PC-9 (cell line): ENCODE measurements at regions not wholly inside any gene's neighbourhood (a gene's known extent, or its start where the extent isn't known, plus 50 kb on each side); places are given as distances from the start of the nearest gene placed in this dataset.

Source experiments
- BruUV-seq: library from RNA; stranded (reverse); fragments of 400-500 nt; replicated peaks from 2 replicates; lab custom pipeline; 2021; lab: Mats Ljungman, UMichigan
- CTCF ChIA-PET: fragments of 300-600 bp; sonication (Branson Sonifier 250); formaldehyde crosslinking; loops from one replicate; lab custom pipeline; 2022; ENCODE audit warnings: antibody characterized with exemption; lab: Charles Lee
- POLR2A ChIA-PET: fragments of 300-600 bp; sonication (Branson Sonifier 250); formaldehyde crosslinking; loops from one replicate; lab custom pipeline; 2022; ENCODE audit warnings: antibody characterized with exemption; ENCODE audit not compliant: unreplicated experiment; lab: Charles Lee
- DNase-seq, 2 experiments: peaks; one replicate each; pipeline versions ENCODE4 v3.0.0 to v3.0.0-alpha.2; 2015 to 2022; ENCODE audit warnings: mixed read lengths in 1 of 2
- H2AFZ ChIP-seq: fragments of 200-600 bp; sonication (generic); 2 replicates; pipeline ENCODE4 v1.8.1; 2017; ENCODE audit warnings: antibody characterized with exemption
- H3F3A ChIP-seq: fragments of 200-600 bp; sonication (generic); 2 replicates; pipeline ENCODE4 v1.8.1; 2017; ENCODE audit warnings: antibody characterized with exemption, mild to moderate bottlenecking, low read depth; ENCODE audit not compliant: insufficient read depth
- H3K27ac ChIP-seq: fragments of 200-600 bp; sonication (generic); 2 replicates; pipeline ENCODE4 v1.6.1; 2016; ENCODE audit warnings: mixed run types
- H3K27me3 ChIP-seq: fragments of 200-600 bp; sonication (generic); 2 replicates; pipeline ENCODE4 v1.6.1; 2016; ENCODE audit warnings: low read depth, mixed run types; ENCODE audit not compliant: insufficient read depth
- H3K36me3 ChIP-seq: fragments of 200-600 bp; sonication (generic); 2 replicates; pipeline ENCODE4 v1.6.1; 2016; ENCODE audit warnings: low read depth, mixed run types
- H3K4me1 ChIP-seq: fragments of 200-600 bp; sonication (generic); replicated peaks from 2 replicates; pipeline ENCODE4 v1.6.1; 2016; ENCODE audit warnings: mixed run types; ENCODE audit not compliant: insufficient read depth
- H3K4me2 ChIP-seq: fragments of 200-600 bp; sonication (generic); 2 replicates; pipeline ENCODE4 v1.6.1; 2017; ENCODE audit warnings: mixed run types
- H3K4me3 ChIP-seq: fragments of 200-600 bp; sonication (generic); 2 replicates; pipeline ENCODE4 v1.6.1; 2016; ENCODE audit warnings: mixed run types
- H3K79me2 ChIP-seq: fragments of 200-600 bp; sonication (generic); 2 replicates; pipeline ENCODE4 v1.6.1; 2017; ENCODE audit warnings: low read depth, mixed run types
- H3K9me2 ChIP-seq: fragments of 200-600 bp; sonication (generic); 2 replicates; pipeline ENCODE4 v1.8.1; 2017; ENCODE audit warnings: mild to moderate bottlenecking; ENCODE audit not compliant: insufficient read depth
- H3K9me3 ChIP-seq: fragments of 200-600 bp; sonication (generic); 2 replicates; pipeline ENCODE4 v1.8.1; 2016; ENCODE audit warnings: low read depth; ENCODE audit not compliant: insufficient read depth
- H4K20me1 ChIP-seq: fragments of 200-600 bp; sonication (generic); 2 replicates; pipeline ENCODE4 v1.8.1; 2017; ENCODE audit not compliant: insufficient read depth
- CTCF ChIP-seq: fragments of 200-600 bp; sonication (generic); conservative IDR thresholded peaks from 2 replicates; pipeline ENCODE4 v1.6.1; 2017; ENCODE audit warnings: mixed run types, antibody characterized with exemption, mild to moderate bottlenecking, moderate library complexity
- EZH2 ChIP-seq: fragments of 200-600 bp; sonication (generic); IDR thresholded peaks from 2 replicates; pipeline ENCODE4 v1.8.0; 2017; ENCODE audit warnings: antibody characterized with exemption, low read depth
- intact Hi-C: fragments of 100-400 bp; cut with micrococcal nuclease; formaldehyde crosslinking; loops from one replicate; pipeline ENCODE4 v1.10.0; 2022; ENCODE audit not compliant: unreplicated experiment

GRCh38 chr6:15981956-15982355 is 146.9 kb upstream of the MYLIP start:
- Histone ChIP-seq H2AFZ (no peak overlapping the region), H3F3A (no peaks in the 10 kb centered on the region), H3K9me2 (no peaks in the 10 kb centered on the region), H3K9me3 (no peaks in the 10 kb centered on the region), H4K20me1 (no peaks in the 10 kb centered on the region), H3K27ac (no peak overlapping the region), H3K4me1 (no peaks in the 10 kb centered on the region), H3K4me3 (no peak overlapping the region), H3K27me3 (peaks cover 37% of the 10 kb centered on the region), H3K36me3 (no peaks in the 10 kb centered on the region), H3K4me2 (no peak overlapping the region), H3K79me2 (no peaks in the 10 kb centered on the region)
- intact Hi-C loops = no loop called here
- ChIA-PET POLR2A (no interaction called here), CTCF (no interaction called here)
- TF ChIP-seq EZH2 = no peak
- no peak for TF ChIP-seq CTCF
- DNase-seq = no peak
- BruUV-seq = no TSS peak

GRCh38 chr6:15980801-15981200 is 148.1 kb upstream of the MYLIP start:
- BruUV-seq = no TSS peak
- CTCF ChIA-PET = no interaction called here
- peaks cover 37% of the 10 kb centered on the region for H3K27me3 ChIP-seq
- POLR2A ChIA-PET = no interaction called here
- H3K36me3 ChIP-seq = no peaks in the 10 kb centered on the region
- no peak overlapping the region for H3K4me3 ChIP-seq
- no peaks in the 10 kb centered on the region for H3K4me1 ChIP-seq
- H3K27ac ChIP-seq = no peak overlapping the region
- no peaks in the 10 kb centered on the region for H3K79me2 ChIP-seq
- no peaks in the 10 kb centered on the region for H3K9me3 ChIP-seq
- H2AFZ ChIP-seq = no peak overlapping the region
- DNase-seq = no peak
- H3F3A ChIP-seq = no peaks in the 10 kb centered on the region
- no peaks in the 10 kb centered on the region for H3K9me2 ChIP-seq
- intact Hi-C loops = no loop called here
- H3K4me2 ChIP-seq = no peak overlapping the region
- no peaks in the 10 kb centered on the region for H4K20me1 ChIP-seq
- TF ChIP-seq EZH2 (no peak), CTCF (no peak)

GRCh38 chr6:15978426-15978825 is 150.5 kb upstream of the MYLIP start:
- no peak overlapping the region for H3K4me3 ChIP-seq
- H3K79me2 ChIP-seq = no peaks in the 10 kb centered on the region
- H3K4me2 ChIP-seq = no peak overlapping the region
- BruUV-seq = no TSS peak
- no peaks in the 10 kb centered on the region for H3K4me1 ChIP-seq
- no peak for DNase-seq
- no peak overlapping the region for H3K27ac ChIP-seq
- ChIA-PET POLR2A (no interaction called here), CTCF (no interaction called here)
- no peaks in the 10 kb centered on the region for H3K36me3 ChIP-seq
- H3K9me3 ChIP-seq = no peaks in the 10 kb centered on the region
- intact Hi-C loops = no loop called here
- H2AFZ ChIP-seq = no peak overlapping the region
- H3F3A ChIP-seq = no peaks in the 10 kb centered on the region
- TF ChIP-seq CTCF = no peak
- TF ChIP-seq EZH2 = no peak
- peaks cover 37% of the 10 kb centered on the region for H3K27me3 ChIP-seq
- H4K20me1 ChIP-seq = no peaks in the 10 kb centered on the region
- H3K9me2 ChIP-seq = no peaks in the 10 kb centered on the region
